GM18499 (cell line): ENCODE measurements at regions not wholly inside any gene's neighbourhood (a gene's known extent, or its start where the extent isn't known, plus 50 kb on each side); places are given as distances from the start of the nearest gene placed in this dataset.

Source experiments
- ATAC-seq: cut with Tn5 transposase; IDR thresholded peaks from one replicate; pipeline ENCODE4 v1.9.1; 2021; ENCODE audit warnings: moderate number of reproducible peaks; ENCODE audit not compliant: insufficient read depth, unreplicated experiment

GRCh38 chr20:39875492-39876110 is 813.4 kb downstream of the MAFB start:
- ATAC-seq: no peak

- ATAC-seq: peak; percentile 44
These were observed 814.8 kb downstream of the MAFB start for GRCh38 chr20:39874049-39874893.

- ATAC-seq: no peak
These were observed 815.8 kb downstream of the MAFB start for GRCh38 chr20:39873286-39873685.

GRCh38 chr20:39871013-39871412 is 818.0 kb downstream of the MAFB start:
- ATAC-seq: no peak

- no peak for ATAC-seq
These were observed 823.6 kb downstream of the MAFB start for GRCh38 chr20:39865446-39865845.

GRCh38 chr20:39862470-39862891 is 826.6 kb downstream of the MAFB start:
- ATAC-seq: no peak

GRCh38 chr20:39861381-39861780 is 827.7 kb downstream of the MAFB start:
- no peak for ATAC-seq

- ATAC-seq: no peak
These were observed 831.2 kb downstream of the MAFB start for GRCh38 chr20:39857835-39858234.

- no peak for ATAC-seq
These were observed 831.8 kb downstream of the MAFB start for GRCh38 chr20:39857187-39857586.

GRCh38 chr20:39855799-39856198 is 833.2 kb downstream of the MAFB start:
- no peak for ATAC-seq

GRCh38 chr20:39855056-39855455 is 834.0 kb downstream of the MAFB start:
- ATAC-seq: no peak

GRCh38 chr20:39853636-39854035 is 835.4 kb downstream of the MAFB start:
- no peak for ATAC-seq

GRCh38 chr20:39853050-39853449 is 836.0 kb downstream of the MAFB start:
- no peak for ATAC-seq

- ATAC-seq: no peak
These were observed 837.6 kb downstream of the MAFB start for GRCh38 chr20:39851459-39851858.

- ATAC-seq: no peak
These were observed 838.2 kb downstream of the MAFB start for GRCh38 chr20:39850821-39851330.

GRCh38 chr20:39850246-39850645 is 838.8 kb downstream of the MAFB start:
- no peak for ATAC-seq

- no peak for ATAC-seq
These were observed 839.4 kb downstream of the MAFB start for GRCh38 chr20:39849664-39850063.

- ATAC-seq: no peak
These were observed 839.9 kb downstream of the MAFB start for GRCh38 chr20:39849171-39849570.

GRCh38 chr20:39839399-39840119 is 849.5 kb downstream of the MAFB start:
- no peak for ATAC-seq

GRCh38 chr20:39837561-39837960 is 851.5 kb downstream of the MAFB start:
- ATAC-seq: no peak
